Smooth muscle cell (in vitro differentiated cells): ENCODE measurements at regions not wholly inside any gene's neighbourhood (a gene's known extent, or its start where the extent isn't known, plus 50 kb on each side); places are given as distances from the start of the nearest gene placed in this dataset.

ENCODE experiments used
- DNase-seq: peaks from one replicate; lab custom pipeline; 2025; ENCODE audit not compliant: unreplicated experiment; lab: John Stamatoyannopoulos, UW
- H2AFZ ChIP-seq: fragments of 200-600 bp; sonication (generic); 2 replicates; pipeline ENCODE4 v1.6.0; 2016; ENCODE audit warnings: antibody characterized with exemption, low read depth, mild to moderate bottlenecking
- H3F3A ChIP-seq: fragments of 200-600 bp; sonication (generic); 2 replicates; pipeline ENCODE4 v1.6.0; 2017; ENCODE audit warnings: antibody characterized with exemption, low read depth
- H3K27ac ChIP-seq: fragments of 200-600 bp; sonication (generic); 2 replicates; pipeline ENCODE4 v1.5.1; 2016; ENCODE audit warnings: low read depth, mild to moderate bottlenecking
- H3K27me3 ChIP-seq: fragments of 200-600 bp; sonication (generic); 2 replicates; pipeline ENCODE4 v1.6.1; 2016; ENCODE audit warnings: low read depth, mild to moderate bottlenecking
- H3K36me3 ChIP-seq: fragments of 200-600 bp; sonication (generic); 2 replicates; pipeline ENCODE4 v1.5.1; 2016; ENCODE audit warnings: low read depth
- H3K4me1 ChIP-seq: fragments of 200-600 bp; sonication (generic); 2 replicates; pipeline ENCODE4 v1.5.1; 2016; ENCODE audit warnings: low read depth
- H3K4me2 ChIP-seq: fragments of 200-600 bp; sonication (generic); 2 replicates; pipeline ENCODE4 v1.6.0; 2016; ENCODE audit warnings: mild to moderate bottlenecking
- H3K4me3 ChIP-seq: fragments of 200-600 bp; sonication (generic); 2 replicates; pipeline ENCODE4 v1.5.1; 2016; ENCODE audit warnings: mild to moderate bottlenecking
- H3K79me2 ChIP-seq: fragments of 200-600 bp; sonication (generic); 2 replicates; pipeline ENCODE4 v1.6.0; 2016; ENCODE audit warnings: low read depth, mild to moderate bottlenecking
- H3K9ac ChIP-seq: fragments of 200-600 bp; sonication (generic); 2 replicates; pipeline ENCODE4 v1.6.0; 2016; ENCODE audit warnings: low read depth
- H3K9me3 ChIP-seq: fragments of 200-600 bp; sonication (generic); replicated peaks from 2 replicates; pipeline ENCODE4 v1.5.1; 2016; ENCODE audit warnings: low read depth
- H4K20me1 ChIP-seq: fragments of 200-600 bp; sonication (generic); 2 replicates; pipeline ENCODE4 v1.6.0; 2016; ENCODE audit warnings: low read depth
- CTCF ChIP-seq: fragments of 200-600 bp; sonication (generic); IDR thresholded peaks from 2 replicates; pipeline ENCODE4 v1.5.1; 2017; ENCODE audit warnings: borderline replicate concordance, mild to moderate bottlenecking, antibody characterized with exemption; ENCODE audit not compliant: insufficient read depth, poor library complexity, severe bottlenecking
- WGBS: methylation state at CpG from one replicate; pipeline ENCODE4 v1.1.7; 2016; ENCODE audit warnings: low lambda C conversion rate; 5-methylcytosine and 5-hydroxymethylcytosine counted together

- no peak overlapping the region for H3K4me2 ChIP-seq
- 89% methylated on average over 14 of the region's 14 CpGs for WGBS
- TF ChIP-seq CTCF: no peak
- H3K4me1 ChIP-seq: no peaks in the 10 kb centered on the region
- H3F3A ChIP-seq: no peaks in the 10 kb centered on the region
- DNase-seq: no peak
- no peaks in the 10 kb centered on the region for H3K36me3 ChIP-seq
- no peaks in the 10 kb centered on the region for H3K9me3 ChIP-seq
- H3K27ac ChIP-seq: no peak overlapping the region
- no peaks in the 10 kb centered on the region for H3K79me2 ChIP-seq
- no peaks in the 10 kb centered on the region for H4K20me1 ChIP-seq
- H3K27me3 ChIP-seq: no peaks in the 10 kb centered on the region
- H3K4me3 ChIP-seq: no peak overlapping the region
- H2AFZ ChIP-seq: no peak overlapping the region
- H3K9ac ChIP-seq: no peak overlapping the region
Observed at GRCh38 chr13:107347641-107348369, 779.9 kb upstream of the ARGLU1 start.

GRCh38 chr13:107342747-107343146 is 774.8 kb upstream of the ARGLU1 start:
- Histone ChIP-seq H3K4me1 (no peaks in the 10 kb centered on the region), H3K79me2 (no peaks in the 10 kb centered on the region), H3K36me3 (no peaks in the 10 kb centered on the region), H3K9ac (no peak overlapping the region), H3K4me3 (no peak overlapping the region), H3K27me3 (no peaks in the 10 kb centered on the region), H3K9me3 (no peaks in the 10 kb centered on the region), H3F3A (no peaks in the 10 kb centered on the region), H4K20me1 (no peaks in the 10 kb centered on the region), H2AFZ (no peak overlapping the region), H3K4me2 (no peak overlapping the region), H3K27ac (no peak overlapping the region)
- DNase-seq: no peak
- WGBS: 93% methylated on average over 3 of the region's 3 CpGs
- no peak for TF ChIP-seq CTCF

GRCh38 chr13:107339209-107339608 is 771.3 kb upstream of the ARGLU1 start:
- H2AFZ ChIP-seq: no peak overlapping the region
- no peak overlapping the region for H3K4me2 ChIP-seq
- no peaks in the 10 kb centered on the region for H3K9me3 ChIP-seq
- no peak for TF ChIP-seq CTCF
- H3K9ac ChIP-seq: no peak overlapping the region
- no peaks in the 10 kb centered on the region for H3K79me2 ChIP-seq
- H3K4me1 ChIP-seq: no peaks in the 10 kb centered on the region
- no peaks in the 10 kb centered on the region for H3F3A ChIP-seq
- H3K27me3 ChIP-seq: no peaks in the 10 kb centered on the region
- H3K4me3 ChIP-seq: no peak overlapping the region
- H4K20me1 ChIP-seq: no peaks in the 10 kb centered on the region
- 73% methylated on average over 4 of the region's 4 CpGs for WGBS
- no peaks in the 10 kb centered on the region for H3K36me3 ChIP-seq
- no peak for DNase-seq
- no peak overlapping the region for H3K27ac ChIP-seq

GRCh38 chr13:107332188-107332587 is 764.3 kb upstream of the ARGLU1 start:
- Histone ChIP-seq H3K9me3 (no peaks in the 10 kb centered on the region), H3K36me3 (no peaks in the 10 kb centered on the region), H3K9ac (no peak overlapping the region), H3F3A (no peaks in the 10 kb centered on the region), H3K4me1 (no peaks in the 10 kb centered on the region), H4K20me1 (no peaks in the 10 kb centered on the region), H3K4me3 (no peak overlapping the region), H3K79me2 (no peaks in the 10 kb centered on the region), H3K27ac (no peak overlapping the region), H3K27me3 (no peaks in the 10 kb centered on the region), H2AFZ (no peak overlapping the region), H3K4me2 (no peak overlapping the region)
- no peak for DNase-seq
- TF ChIP-seq CTCF: no peak
- 94% methylated on average over 4 of the region's 4 CpGs for WGBS
